Transverse colon (tissue), 4 donors: ENCODE measurements at regions not wholly inside any gene's neighbourhood (a gene's known extent, or its start where the extent isn't known, plus 50 kb on each side); places are given as distances from the start of the nearest gene placed in this dataset.

Experiments used
- DNase-seq: peaks from one replicate; pipeline ENCODE4 v3.0.0-alpha.2; 2019
- H3K27ac ChIP-seq, 4 donors: fragments of 200-600 bp; sonication (generic); 2 replicates each; pipeline ENCODE4 v1.5.1; 2016 to 2018; ENCODE audit warnings: inconsistent platforms in 4 of 4
- H3K27me3 ChIP-seq: fragments of 200-600 bp; sonication (generic); 2 replicates; pipeline ENCODE4 v1.5.1; 2017; ENCODE audit warnings: inconsistent platforms
- H3K36me3 ChIP-seq, 4 donors: fragments of 200-600 bp; sonication (generic); 2 replicates each; pipeline ENCODE4 v1.5.1; 2017 to 2019; ENCODE audit warnings: inconsistent platforms in 4 of 4
- H3K4me1 ChIP-seq, 4 donors: fragments of 200-600 bp; sonication (generic); 2 replicates each; pipeline ENCODE4 v1.5.1; 2017 to 2020; ENCODE audit warnings: inconsistent platforms in 4 of 4
- H3K4me3 ChIP-seq, 4 donors: fragments of 200-600 bp; sonication (generic); 1 replicate in 1 of 4; 2 replicates in 3 of 4; pipeline versions ENCODE4 v1.5.1 to v1.6.1; 2017 to 2019; ENCODE audit warnings: inconsistent platforms in 4 of 4
- H3K9me3 ChIP-seq, 2 donors: fragments of 200-600 bp; sonication (generic); 2 replicates each; pipeline ENCODE4 v1.5.1; 2017 to 2019; ENCODE audit warnings: inconsistent platforms in 2 of 2
- CTCF ChIP-seq, 5 experiments: fragments of 200-600 bp in 3 of 5; fragments of 450-650 bp in 2 of 5; sonication (generic) in 3 of 5; IDR thresholded peaks; 1 replicate in 2 of 5; 2 replicates in 3 of 5; pipeline ENCODE4 v1.5.1; 2016 to 2017; ENCODE audit warnings: antibody characterized with exemption in 5 of 5, inconsistent platforms in 3 of 5, mild to moderate bottlenecking in 2 of 5, moderate library complexity in 1 of 5
- EP300 ChIP-seq: sonication (generic); formaldehyde crosslinking; IDR thresholded peaks from one replicate; pipeline ENCODE4 v1.6.1; 2017; ENCODE audit warnings: antibody characterized with exemption, low read depth
- POLR2A ChIP-seq: fragments of 450-650 bp; IDR thresholded peaks from one replicate; pipeline ENCODE4 v1.6.1; 2016; ENCODE audit warnings: antibody characterized with exemption, mild to moderate bottlenecking, moderate library complexity
- POLR2AphosphoS5 ChIP-seq, 3 donors: sonication (generic); formaldehyde crosslinking; IDR thresholded peaks; one replicate each; pipeline ENCODE4 v1.6.1; 2016; ENCODE audit warnings: antibody characterized with exemption in 3 of 3
- WGBS, 2 donors: methylation state at CpG; one replicate each; pipeline ENCODE4 v1.1.5; 2018; ENCODE audit warnings: low coverage in 1 of 2; 5-methylcytosine and 5-hydroxymethylcytosine counted together
- in situ Hi-C, 4 donors: fragments of 200-750 bp; cut with MboI; loops; one replicate each; pipeline versions ENCODE4 v1.15.0 to v1.15.1; 2017; ENCODE audit warnings: low sequenced_read_pairs in 3 of 4, low pct_ligation_motif_present in 1 of 4, low pct_unique_long_range_greater_than_20kb in 1 of 4
- intact Hi-C: fragments of 100-400 bp; cut with DNase I; formaldehyde crosslinking; loops from one replicate; pipeline ENCODE4 v1.15.1; 2023; ENCODE audit warnings: low total_unique reads

GRCh38 chr4:60116592-60116991 lies 1083.5 kb upstream of the ADGRL3 start:
- no peaks in the 10 kb centered on the region for H3K27me3 ChIP-seq
- H3K4me3 ChIP-seq = no peak overlapping the region
- in situ Hi-C loops (no loop called here), intact Hi-C loops (no loop called here)
- TF ChIP-seq POLR2AphosphoS5 (IDR thresholded peaks at IDR 0.05) (no peak), POLR2A (no peak), EP300 (no peak), CTCF (IDR thresholded peaks at IDR 0.05) (no peak)
- no peaks in the 10 kb centered on the region for H3K36me3 ChIP-seq
- H3K4me1 ChIP-seq = no peaks in the 10 kb centered on the region
- 77 to 88% methylated on average over 3 of the region's 3 CpGs for WGBS, 2 donors
- DNase-seq = no peak
- peaks cover 0 to 4% of the 10 kb centered on the region in 2 donors for H3K9me3 ChIP-seq
- H3K27ac ChIP-seq = no peak overlapping the region

- Histone ChIP-seq H3K4me1 (no peaks in the 10 kb centered on the region), H3K27ac (no peak overlapping the region), H3K4me3 (no peak overlapping the region), H3K9me3 (peaks cover 0 to 4% of the 10 kb centered on the region in 2 donors), H3K36me3 (no peaks in the 10 kb centered on the region), H3K27me3 (no peaks in the 10 kb centered on the region)
- TF ChIP-seq EP300 = no peak
- TF ChIP-seq CTCF (IDR thresholded peaks at IDR 0.05) = no peak
- no peak for TF ChIP-seq POLR2A
- no peak for TF ChIP-seq POLR2AphosphoS5 (IDR thresholded peaks at IDR 0.05)
- DNase-seq = no peak
- in situ Hi-C loops (no loop called here), intact Hi-C loops (no loop called here)
- WGBS, 2 donors = 85 to 88% methylated on average over 3 of the region's 3 CpGs
Measured at GRCh38 chr4:60117726-60118323, 1082.3 kb upstream of the ADGRL3 start.

GRCh38 chr4:60122820-60123219 lies 1077.3 kb upstream of the ADGRL3 start:
- in situ Hi-C loops (no loop called here), intact Hi-C loops (no loop called here)
- Histone ChIP-seq H3K27me3 (no peaks in the 10 kb centered on the region), H3K4me3 (no peak overlapping the region), H3K36me3 (no peaks in the 10 kb centered on the region), H3K9me3 (peaks cover 0 to 4% of the 10 kb centered on the region in 2 donors), H3K4me1 (no peaks in the 10 kb centered on the region), H3K27ac (no peak overlapping the region)
- DNase-seq = no peak
- no peak for TF ChIP-seq EP300
- TF ChIP-seq CTCF (IDR thresholded peaks at IDR 0.05) = no peak
- no peak for TF ChIP-seq POLR2AphosphoS5 (IDR thresholded peaks at IDR 0.05)
- no peak for TF ChIP-seq POLR2A
- WGBS, 2 donors = 93 to 97% methylated on average over 6 of the region's 6 CpGs

GRCh38 chr4:60128888-60129287 lies 1071.2 kb upstream of the ADGRL3 start:
- WGBS, 2 donors = 51 to 56% methylated on average over 4 of the region's 4 CpGs
- Histone ChIP-seq H3K4me3 (no peak overlapping the region), H3K9me3 (no peaks in the 10 kb centered on the region), H3K27ac (no peak overlapping the region), H3K4me1 (no peaks in the 10 kb centered on the region), H3K27me3 (no peaks in the 10 kb centered on the region), H3K36me3 (no peaks in the 10 kb centered on the region)
- in situ Hi-C loops = no loop called here
- intact Hi-C loops = no loop called here
- no peak for DNase-seq
- no peak for TF ChIP-seq CTCF (IDR thresholded peaks at IDR 0.05)
- TF ChIP-seq POLR2A = no peak
- TF ChIP-seq POLR2AphosphoS5 (IDR thresholded peaks at IDR 0.05) = no peak
- no peak for TF ChIP-seq EP300
